ENCODE measurements at regions not wholly inside any gene's neighbourhood (a gene's known extent, or its start where the extent isn't known, plus 50 kb on each side); places are given as distances from the start of the nearest gene placed in this dataset.

- FAIRE-seq (no peak), DNase-seq (ENCODE audit: insufficient read length) (no peak)
- TF ChIP-seq TAF1 (IDR thresholded peaks at IDR 0.05; ENCODE audit: borderline replicate concordance, low read depth, low read length), result no peak
- TF ChIP-seq POLR2A (IDR thresholded peaks at IDR 0.05; ENCODE audit: low read depth, low read length), result no peak
- no peak for TF ChIP-seq POLR2AphosphoS5 (IDR thresholded peaks at IDR 0.05; ENCODE audit: low read depth, low read length)
Observed at GRCh38 chr1:216814576-216815259, 91.5 kb upstream of the ESRRG start.

- TF ChIP-seq POLR2AphosphoS5 (IDR thresholded peaks at IDR 0.05; ENCODE audit: low read depth, low read length) (no peak), POLR2A (IDR thresholded peaks at IDR 0.05; ENCODE audit: low read depth, low read length) (no peak), TAF1 (IDR thresholded peaks at IDR 0.05; ENCODE audit: borderline replicate concordance, low read depth, low read length) (no peak)
- DNase-seq (ENCODE audit: insufficient read length), result no peak
- FAIRE-seq, result no peak
Observed at GRCh38 chr1:216812966-216813365, 89.7 kb upstream of the ESRRG start.

GRCh38 chr1:216809649-216810048, 86.4 kb upstream of the ESRRG start:
- FAIRE-seq, result no peak
- no peak for DNase-seq (ENCODE audit: insufficient read length)
- no peak for TF ChIP-seq TAF1 (IDR thresholded peaks at IDR 0.05; ENCODE audit: borderline replicate concordance, low read depth, low read length)

- FAIRE-seq (no peak), DNase-seq (ENCODE audit: insufficient read length) (no peak)
Observed at GRCh38 chr1:216807696-216808095, 84.5 kb upstream of the ESRRG start.

GRCh38 chr1:216805953-216806352, 82.7 kb upstream of the ESRRG start:
- FAIRE-seq, result no peak
- DNase-seq (ENCODE audit: insufficient read length), result no peak
- TF ChIP-seq TAF1 (IDR thresholded peaks at IDR 0.05; ENCODE audit: borderline replicate concordance, low read depth, low read length) (no peak), POLR2AphosphoS5 (IDR thresholded peaks at IDR 0.05; ENCODE audit: low read depth, low read length) (no peak), POLR2A (IDR thresholded peaks at IDR 0.05; ENCODE audit: low read depth, low read length) (no peak)

More at GRCh38 chr1:216807696-216808095, 84.5 kb upstream of the ESRRG start:
- TF ChIP-seq POLR2AphosphoS5 (IDR thresholded peaks at IDR 0.05; ENCODE audit: low read depth, low read length), result no peak
- no peak for TF ChIP-seq POLR2A (IDR thresholded peaks at IDR 0.05; ENCODE audit: low read depth, low read length)
- TF ChIP-seq TAF1 (IDR thresholded peaks at IDR 0.05; ENCODE audit: borderline replicate concordance, low read depth, low read length), result no peak

GRCh38 chr1:216805233-216805632, 82.0 kb upstream of the ESRRG start:
- DNase-seq (ENCODE audit: insufficient read length) (no peak), FAIRE-seq (no peak)
- TF ChIP-seq TAF1 (IDR thresholded peaks at IDR 0.05; ENCODE audit: borderline replicate concordance, low read depth, low read length) (no peak), POLR2A (IDR thresholded peaks at IDR 0.05; ENCODE audit: low read depth, low read length) (no peak), POLR2AphosphoS5 (IDR thresholded peaks at IDR 0.05; ENCODE audit: low read depth, low read length) (no peak)

GRCh38 chr1:216804111-216804510, 80.9 kb upstream of the ESRRG start:
- no peak for DNase-seq (ENCODE audit: insufficient read length)
- TF ChIP-seq TAF1 (IDR thresholded peaks at IDR 0.05; ENCODE audit: borderline replicate concordance, low read depth, low read length) (no peak), POLR2A (IDR thresholded peaks at IDR 0.05; ENCODE audit: low read depth, low read length) (no peak), POLR2AphosphoS5 (IDR thresholded peaks at IDR 0.05; ENCODE audit: low read depth, low read length) (no peak)
- FAIRE-seq, result no peak

- TF ChIP-seq POLR2AphosphoS5 (IDR thresholded peaks at IDR 0.05; ENCODE audit: low read depth, low read length) (no peak), POLR2A (IDR thresholded peaks at IDR 0.05; ENCODE audit: low read depth, low read length) (no peak), TAF1 (IDR thresholded peaks at IDR 0.05; ENCODE audit: borderline replicate concordance, low read depth, low read length) (no peak)
- FAIRE-seq (no peak), DNase-seq (ENCODE audit: insufficient read length) (no peak)
Observed at GRCh38 chr1:216794586-216794985, 71.4 kb upstream of the ESRRG start.

- FAIRE-seq, result no peak
- TF ChIP-seq TAF1 (IDR thresholded peaks at IDR 0.05; ENCODE audit: borderline replicate concordance, low read depth, low read length) (no peak), POLR2A (IDR thresholded peaks at IDR 0.05; ENCODE audit: low read depth, low read length) (no peak), POLR2AphosphoS5 (IDR thresholded peaks at IDR 0.05; ENCODE audit: low read depth, low read length) (no peak)
- DNase-seq (ENCODE audit: insufficient read length), result no peak
Observed at GRCh38 chr1:216793973-216794372, 70.7 kb upstream of the ESRRG start.

- no peak for DNase-seq (ENCODE audit: insufficient read length)
- no peak for FAIRE-seq
Observed at GRCh38 chr1:216793303-216793702, 70.1 kb upstream of the ESRRG start.

GRCh38 chr1:216788671-216789070, 65.4 kb upstream of the ESRRG start:
- DNase-seq (ENCODE audit: insufficient read length) (no peak), FAIRE-seq (no peak)
- TF ChIP-seq POLR2A (IDR thresholded peaks at IDR 0.05; ENCODE audit: low read depth, low read length) (no peak), TAF1 (IDR thresholded peaks at IDR 0.05; ENCODE audit: borderline replicate concordance, low read depth, low read length) (no peak), POLR2AphosphoS5 (IDR thresholded peaks at IDR 0.05; ENCODE audit: low read depth, low read length) (no peak)

More at GRCh38 chr1:216793303-216793702, 70.1 kb upstream of the ESRRG start:
- TF ChIP-seq POLR2A (IDR thresholded peaks at IDR 0.05; ENCODE audit: low read depth, low read length), result no peak
- TF ChIP-seq TAF1 (IDR thresholded peaks at IDR 0.05; ENCODE audit: borderline replicate concordance, low read depth, low read length), result no peak
- TF ChIP-seq POLR2AphosphoS5 (IDR thresholded peaks at IDR 0.05; ENCODE audit: low read depth, low read length), result no peak

GRCh38 chr1:216785737-216786136, 62.5 kb upstream of the ESRRG start:
- FAIRE-seq (no peak), DNase-seq (ENCODE audit: insufficient read length) (no peak)
- no peak for TF ChIP-seq TAF1 (IDR thresholded peaks at IDR 0.05; ENCODE audit: borderline replicate concordance, low read depth, low read length)
- TF ChIP-seq POLR2A (IDR thresholded peaks at IDR 0.05; ENCODE audit: low read depth, low read length), result no peak
- no peak for TF ChIP-seq POLR2AphosphoS5 (IDR thresholded peaks at IDR 0.05; ENCODE audit: low read depth, low read length)

All from GM12892 (cell line).